HG03025 (cell line): ENCODE measurements at regions not wholly inside any gene's neighbourhood (a gene's known extent, or its start where the extent isn't known, plus 50 kb on each side); places are given as distances from the start of the nearest gene placed in this dataset.

Experiments
- ATAC-seq: cut with Tn5 transposase; IDR thresholded peaks from one replicate; pipeline ENCODE4 v1.9.1; 2021; ENCODE audit warnings: mild to moderate bottlenecking, moderate library complexity; ENCODE audit not compliant: unreplicated experiment, low FRiP score

DNA sequence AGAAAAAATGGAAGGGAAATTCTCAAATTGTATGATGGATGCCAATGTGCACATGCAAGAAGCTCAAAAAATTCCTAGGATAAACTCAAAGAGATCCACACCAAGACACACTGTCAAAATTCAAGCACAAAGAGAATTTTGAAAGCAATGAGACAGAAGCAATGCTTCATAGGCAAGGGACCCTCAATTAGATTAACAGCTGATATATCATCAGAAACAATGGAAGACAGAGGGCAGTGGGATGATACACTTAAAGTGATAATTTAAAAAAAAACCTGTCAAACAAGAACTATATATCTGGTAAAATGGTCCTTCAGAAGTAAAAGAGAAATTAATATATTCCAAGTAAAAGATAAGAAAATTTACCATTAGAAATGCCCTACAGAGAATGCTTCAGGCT lies 306.3 kb upstream of the PCDH7 start:
- no peak for ATAC-seq

GRCh38 chr4:30416547-30416946 lies 303.6 kb upstream of the PCDH7 start:
- no peak for ATAC-seq

GRCh38 chr4:30427932-30428331 lies 292.2 kb upstream of the PCDH7 start:
- ATAC-seq = no peak

GRCh38 chr4:30429813-30430761 lies 290.1 kb upstream of the PCDH7 start:
- ATAC-seq = no peak

DNA sequence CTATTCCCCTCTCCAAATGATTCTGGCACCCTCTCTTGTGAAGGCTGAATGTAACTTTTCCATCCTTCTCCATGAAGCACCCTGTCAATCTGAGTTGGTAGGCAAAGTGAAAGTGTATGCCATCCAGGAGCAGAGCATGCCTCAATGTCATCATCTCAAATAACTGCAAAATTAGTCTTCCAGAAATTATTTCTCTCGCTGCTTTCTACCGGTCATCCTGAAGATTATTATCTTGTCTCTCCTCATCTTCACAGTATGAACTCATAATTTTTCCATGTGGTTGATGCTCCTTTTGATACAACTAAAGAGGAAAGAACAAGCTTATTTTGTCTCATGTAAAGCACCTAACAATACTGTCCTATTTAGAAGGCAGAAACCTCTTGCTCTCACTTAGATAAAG lies 285.5 kb upstream of the PCDH7 start:
- no peak for ATAC-seq

- no peak for ATAC-seq
Observed at GRCh38 chr4:30436394-30436793, 283.8 kb upstream of the PCDH7 start.

- no peak for ATAC-seq
Observed at GRCh38 chr4:30437316-30437715, 282.9 kb upstream of the PCDH7 start.

DNA sequence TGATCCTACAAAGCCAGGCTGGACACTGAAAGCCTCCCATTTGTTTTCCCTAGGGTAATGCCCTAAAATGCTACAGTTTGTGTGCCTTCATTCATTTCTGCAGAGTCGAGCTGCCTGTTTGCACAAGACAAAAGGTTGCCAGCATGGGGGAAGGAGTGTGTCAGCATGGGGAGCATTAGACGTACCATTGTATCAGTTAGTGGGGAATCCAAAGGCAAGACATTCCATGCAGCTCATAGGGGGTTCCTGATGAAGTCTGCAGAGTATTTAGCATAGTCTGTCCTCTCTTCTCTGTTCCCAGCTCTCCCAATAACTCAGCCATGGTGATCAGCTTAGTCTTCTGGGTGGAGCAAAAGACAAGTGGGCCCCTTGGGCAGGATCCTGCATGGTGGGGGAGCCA lies 276.9 kb upstream of the PCDH7 start:
- ATAC-seq = no peak

DNA sequence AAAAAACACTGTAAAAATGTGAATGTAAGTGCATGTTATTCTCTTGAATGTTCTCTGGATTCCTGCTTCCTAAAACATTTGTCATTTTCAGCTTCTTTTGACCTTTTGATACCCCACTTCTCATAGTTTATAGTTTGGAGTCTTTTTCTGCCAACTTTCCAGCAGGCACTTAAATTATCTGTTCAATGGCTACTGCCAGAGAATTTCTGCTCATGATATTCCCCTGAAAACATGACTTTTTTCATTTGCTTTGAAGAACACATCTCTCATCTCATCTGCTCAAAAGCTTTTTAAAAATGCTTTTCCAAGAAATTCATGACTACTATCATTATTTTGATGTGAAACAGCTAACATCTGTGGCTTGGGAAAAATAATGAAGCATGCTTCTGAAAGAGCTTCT lies 269.7 kb upstream of the PCDH7 start:
- no peak for ATAC-seq

- ATAC-seq = no peak
Observed at GRCh38 chr4:30454504-30454903, 265.7 kb upstream of the PCDH7 start.

DNA sequence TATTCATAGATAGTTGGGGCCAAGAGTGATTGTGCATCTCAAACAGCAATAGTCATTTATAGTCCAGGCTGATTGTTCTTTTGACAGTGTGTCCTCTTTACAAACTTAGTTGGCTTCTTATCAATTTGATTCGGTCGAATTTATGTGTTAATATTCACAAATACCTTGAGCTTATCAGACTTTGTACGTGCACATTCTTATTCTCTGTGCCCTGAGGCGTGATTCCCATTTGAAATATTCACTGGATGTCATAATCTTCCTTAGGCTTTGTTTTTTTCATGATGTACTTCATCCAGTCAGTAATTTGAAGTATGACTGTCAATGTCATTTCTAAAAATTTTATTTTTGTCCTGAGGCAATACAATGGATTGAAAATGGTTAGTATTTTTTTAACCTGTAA lies 263.5 kb upstream of the PCDH7 start:
- ATAC-seq = no peak

GRCh38 chr4:30460818-30461217 lies 259.4 kb upstream of the PCDH7 start:
- peak; percentile 65 for ATAC-seq

- ATAC-seq = peak; percentile 36
Observed at GRCh38 chr4:30461218-30461617, 259.0 kb upstream of the PCDH7 start.

DNA sequence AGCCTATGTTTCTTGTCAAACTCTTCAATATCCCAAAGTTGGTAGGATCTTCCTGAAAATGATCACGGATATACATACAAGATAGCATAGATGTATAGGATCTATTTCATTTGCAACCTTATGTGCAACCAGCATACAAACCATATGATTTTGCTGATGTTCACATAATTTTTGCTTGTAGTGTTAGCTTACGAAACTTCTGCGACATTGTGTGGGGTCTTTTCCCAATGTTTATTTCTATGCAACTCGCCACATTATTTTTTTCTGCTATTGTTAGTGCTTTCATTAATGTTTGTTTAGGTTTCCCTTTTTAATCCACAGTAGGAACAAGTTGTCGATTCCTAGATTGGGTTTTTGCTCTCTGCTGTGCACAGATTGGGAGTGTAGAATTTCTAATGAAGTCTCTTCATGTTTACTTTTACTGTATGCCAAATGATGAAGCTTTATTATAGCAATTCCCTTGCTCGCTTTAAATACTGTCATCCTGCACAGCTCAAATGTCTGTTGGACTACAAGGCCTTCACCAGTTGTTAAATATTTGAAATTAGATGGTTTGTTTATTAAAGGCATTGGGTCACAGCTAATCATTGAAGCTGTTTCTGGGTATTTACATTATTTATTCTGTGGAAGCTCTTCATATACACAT lies 257.6 kb upstream of the PCDH7 start:
- no peak for ATAC-seq

DNA sequence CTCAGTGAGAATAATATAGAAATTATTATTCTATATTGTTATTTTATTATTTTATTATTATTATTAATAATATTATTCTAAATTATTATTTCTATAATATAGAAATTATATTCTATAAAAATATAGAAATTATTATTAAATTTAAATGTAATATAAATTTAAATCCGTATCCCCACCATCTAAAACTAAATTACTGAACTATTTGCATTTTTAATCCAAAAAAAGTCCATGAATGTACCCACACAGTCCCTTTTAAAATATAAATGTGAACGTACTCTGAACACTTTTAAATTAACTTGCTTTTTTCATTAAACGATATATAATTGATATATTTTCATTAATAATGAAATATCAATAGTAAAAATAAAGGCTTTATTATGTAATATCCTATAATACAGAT lies 248.3 kb upstream of the PCDH7 start:
- ATAC-seq = no peak

- no peak for ATAC-seq
Observed at GRCh38 chr4:30473225-30473624, 246.9 kb upstream of the PCDH7 start.

DNA sequence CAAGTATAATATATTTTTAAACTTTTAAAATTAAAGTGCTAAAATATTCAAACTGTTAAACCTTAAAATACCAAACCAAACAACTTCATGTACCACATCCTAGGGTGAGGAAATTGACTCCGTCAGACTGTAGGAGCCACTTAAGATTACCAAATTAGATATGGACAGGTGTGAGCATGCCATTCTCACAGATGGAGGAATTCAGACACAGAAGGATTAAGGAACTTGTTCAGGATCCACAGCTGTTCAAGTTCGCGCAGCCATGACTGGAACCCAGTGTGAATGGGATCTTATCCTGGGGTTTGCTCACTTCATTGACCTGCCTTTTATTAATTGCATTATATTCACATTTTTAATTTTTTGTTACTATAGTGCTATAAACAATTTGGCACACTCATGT lies 224.9 kb upstream of the PCDH7 start:
- no peak for ATAC-seq

DNA sequence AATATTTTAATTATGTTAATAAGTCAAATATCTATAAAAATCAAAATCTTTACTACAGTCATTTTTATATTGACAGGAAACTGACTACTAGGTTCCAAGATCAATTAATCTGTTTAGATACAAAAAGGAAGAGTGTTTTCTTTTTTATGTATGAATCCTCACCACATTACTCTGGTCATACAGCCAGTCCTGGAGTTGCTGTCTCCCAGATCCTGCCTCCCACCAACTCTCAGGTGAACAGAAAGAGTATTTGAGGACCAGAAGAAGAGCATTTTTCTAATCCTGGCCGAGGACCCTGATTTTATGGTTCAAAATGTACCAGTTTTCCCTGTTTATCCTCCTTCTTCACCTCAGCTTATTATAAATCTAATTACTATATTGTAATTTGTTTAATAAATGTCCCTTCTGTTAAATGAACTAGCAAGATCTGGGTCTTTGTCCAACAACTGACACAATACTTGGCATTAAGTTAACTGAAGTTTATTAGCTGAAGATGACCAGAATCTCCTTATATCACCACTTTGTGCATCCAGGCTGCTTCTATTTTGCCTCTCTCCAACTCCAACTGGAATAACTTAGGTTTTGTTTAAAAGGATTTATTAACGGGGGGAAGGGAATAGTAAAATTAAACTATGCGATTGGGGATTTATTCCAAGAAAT lies 224.4 kb upstream of the PCDH7 start:
- ATAC-seq = no peak

- ATAC-seq = no peak
Observed at GRCh38 chr4:30511751-30512150, 208.4 kb upstream of the PCDH7 start.

DNA sequence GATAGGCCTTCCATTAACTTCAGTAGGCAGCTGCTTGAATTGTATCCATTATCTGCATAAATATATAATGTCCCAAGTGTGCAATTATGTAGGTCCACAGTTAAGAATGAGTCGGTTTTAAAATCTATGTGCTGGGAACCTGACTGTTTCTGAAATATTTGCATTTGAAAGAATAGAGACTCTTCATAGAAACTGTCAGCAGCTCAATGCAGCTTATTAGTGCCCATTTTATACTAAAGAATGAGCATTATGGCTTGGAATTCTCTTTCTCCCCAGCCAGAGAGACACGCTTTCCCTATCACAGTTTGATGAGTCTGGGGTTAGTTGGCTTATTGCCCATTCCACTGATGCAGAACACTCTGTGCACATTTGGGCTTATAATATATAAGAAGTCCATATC lies 202.0 kb upstream of the PCDH7 start:
- no peak for ATAC-seq

DNA sequence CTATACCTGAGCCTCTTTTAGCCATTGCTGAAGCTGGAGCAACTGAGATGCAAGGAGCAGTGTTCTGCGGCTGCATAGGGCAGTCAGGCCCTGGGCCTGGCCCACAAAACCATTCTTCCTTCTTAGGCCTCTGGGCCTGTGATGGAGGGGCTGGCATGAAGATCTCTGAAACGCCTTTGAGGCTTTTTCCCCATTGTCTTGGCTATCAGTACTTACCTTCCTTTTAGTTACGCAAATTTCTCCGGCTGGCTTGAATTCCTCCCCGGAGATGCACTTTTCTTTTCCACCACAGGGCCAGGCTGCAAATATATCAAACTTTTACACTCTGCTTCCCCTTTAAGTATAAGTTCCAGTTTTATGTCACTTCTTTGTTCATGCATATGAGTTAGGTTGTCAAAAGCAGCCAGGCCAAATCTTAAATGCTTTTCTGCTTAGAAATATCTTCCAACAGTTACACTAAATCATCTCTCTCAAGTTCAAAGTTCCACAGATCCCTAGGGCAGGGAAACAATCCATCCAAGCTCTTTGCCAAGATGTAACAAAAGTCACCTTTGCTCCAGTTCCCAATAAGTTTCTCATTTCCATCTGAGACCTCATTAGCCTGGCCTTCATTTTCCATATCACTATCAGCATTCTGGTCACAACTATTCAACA lies 194.4 kb upstream of the PCDH7 start:
- ATAC-seq = no peak
